ENCODE measurements at regions not wholly inside any gene's neighbourhood (a gene's known extent, or its start where the extent isn't known, plus 50 kb on each side); places are given as distances from the start of the nearest gene placed in this dataset.

- H3K36me3 ChIP-seq (ENCODE audit: low read length): no peaks in the 10 kb centered on the region
- no peak overlapping the region for H3K9ac ChIP-seq (ENCODE audit: low read length)
- no peaks in the 10 kb centered on the region for H3K79me2 ChIP-seq (ENCODE audit: insufficient read depth, low read length)
- H3K27me3 ChIP-seq (ENCODE audit: low read length): no peaks in the 10 kb centered on the region
- no peaks in the 10 kb centered on the region for H3K9me3 ChIP-seq (ENCODE audit: insufficient read depth, low read length)
- H3K9me2 ChIP-seq (replicated peaks; ENCODE audit: insufficient read depth, low read length): no peaks in the 10 kb centered on the region
- no peaks in the 10 kb centered on the region for H3F3A ChIP-seq (ENCODE audit: insufficient read depth)
- no peak overlapping the region for H3K27ac ChIP-seq (ENCODE audit: low read depth, low read length)
- H2AFZ ChIP-seq (ENCODE audit: low read depth, low read length, severe bottlenecking): no peak overlapping the region
- H4K20me1 ChIP-seq (ENCODE audit: low read depth, low read length): no peaks in the 10 kb centered on the region
- TF ChIP-seq EZH2phosphoT487 (conservative IDR thresholded peaks at IDR 0.05; ENCODE audit: low read length): no peak
- no peak for TF ChIP-seq CTCF (IDR thresholded peaks at IDR 0.05; ENCODE audit: insufficient read depth, low read length, poor library complexity, severe bottlenecking)
- H3K4me3 ChIP-seq (ENCODE audit: insufficient read depth, low read length, poor library complexity, severe bottlenecking): no peak overlapping the region
- H3K4me2 ChIP-seq (ENCODE audit: low read depth, low read length, poor library complexity, severe bottlenecking): no peak overlapping the region
These were observed 519.9 kb downstream of the HAO1 start for GRCh38 chr20:7420345-7420744.

GRCh38 chr20:7426890-7427496, 513.3 kb downstream of the HAO1 start:
- Histone ChIP-seq H3K9me2 (replicated peaks; ENCODE audit: insufficient read depth, low read length) (no peaks in the 10 kb centered on the region), H3K9me3 (ENCODE audit: insufficient read depth, low read length) (no peaks in the 10 kb centered on the region), H3K79me2 (ENCODE audit: insufficient read depth, low read length) (no peaks in the 10 kb centered on the region), H4K20me1 (ENCODE audit: low read depth, low read length) (no peaks in the 10 kb centered on the region), H2AFZ (ENCODE audit: low read depth, low read length, severe bottlenecking) (no peak overlapping the region), H3K27me3 (ENCODE audit: low read length) (no peaks in the 10 kb centered on the region), H3K36me3 (ENCODE audit: low read length) (no peaks in the 10 kb centered on the region), H3K4me3 (ENCODE audit: insufficient read depth, low read length, poor library complexity, severe bottlenecking) (no peak overlapping the region), H3K9ac (ENCODE audit: low read length) (no peak overlapping the region), H3K4me2 (ENCODE audit: low read depth, low read length, poor library complexity, severe bottlenecking) (no peak overlapping the region), H3K27ac (ENCODE audit: low read depth, low read length) (no peak overlapping the region), H3F3A (ENCODE audit: insufficient read depth) (no peaks in the 10 kb centered on the region)
- no peak for TF ChIP-seq CTCF (IDR thresholded peaks at IDR 0.05; ENCODE audit: insufficient read depth, low read length, poor library complexity, severe bottlenecking)
- no peak for TF ChIP-seq EZH2phosphoT487 (conservative IDR thresholded peaks at IDR 0.05; ENCODE audit: low read length)

- no peaks in the 10 kb centered on the region for H3K36me3 ChIP-seq (ENCODE audit: low read length)
- no peaks in the 10 kb centered on the region for H3F3A ChIP-seq (ENCODE audit: insufficient read depth)
- no peak overlapping the region for H2AFZ ChIP-seq (ENCODE audit: low read depth, low read length, severe bottlenecking)
- H3K9me3 ChIP-seq (ENCODE audit: insufficient read depth, low read length): no peaks in the 10 kb centered on the region
- no peak overlapping the region for H3K9ac ChIP-seq (ENCODE audit: low read length)
- no peak overlapping the region for H3K4me3 ChIP-seq (ENCODE audit: insufficient read depth, low read length, poor library complexity, severe bottlenecking)
- TF ChIP-seq EZH2phosphoT487 (conservative IDR thresholded peaks at IDR 0.05; ENCODE audit: low read length) (no peak), CTCF (IDR thresholded peaks at IDR 0.05; ENCODE audit: insufficient read depth, low read length, poor library complexity, severe bottlenecking) (no peak)
- H3K27ac ChIP-seq (ENCODE audit: low read depth, low read length): no peak overlapping the region
- H3K4me2 ChIP-seq (ENCODE audit: low read depth, low read length, poor library complexity, severe bottlenecking): no peak overlapping the region
- H4K20me1 ChIP-seq (ENCODE audit: low read depth, low read length): no peaks in the 10 kb centered on the region
- no peaks in the 10 kb centered on the region for H3K79me2 ChIP-seq (ENCODE audit: insufficient read depth, low read length)
- no peaks in the 10 kb centered on the region for H3K9me2 ChIP-seq (replicated peaks; ENCODE audit: insufficient read depth, low read length)
- H3K27me3 ChIP-seq (ENCODE audit: low read length): no peaks in the 10 kb centered on the region
These were observed 511.3 kb downstream of the HAO1 start for GRCh38 chr20:7428946-7429345.
